HFF-Myc (cell line): ENCODE measurements at regions not wholly inside any gene's neighbourhood (a gene's known extent, or its start where the extent isn't known, plus 50 kb on each side); places are given as distances from the start of the nearest gene placed in this dataset.

Experiments
- DNase-seq: peaks from one replicate; pipeline ENCODE4 v3.0.0-alpha.2; 2011; ENCODE audit warnings: low read depth; ENCODE audit errors: extremely low read depth
- H3K4me3 ChIP-seq: replicated peaks from 2 replicates; pipeline ENCODE4 v1.5.1; 2011; ENCODE audit warnings: low read depth, mild to moderate bottlenecking, control low read depth, low read length
- TF ChIP-seq, protein P1 (sequence below): IDR thresholded peaks from 2 replicates; pipeline ENCODE4 v1.5.1; 2012; ENCODE audit warnings: mild to moderate bottlenecking, low read depth, low read length, control low read depth; ENCODE audit errors: missing control alignments

DNA sequence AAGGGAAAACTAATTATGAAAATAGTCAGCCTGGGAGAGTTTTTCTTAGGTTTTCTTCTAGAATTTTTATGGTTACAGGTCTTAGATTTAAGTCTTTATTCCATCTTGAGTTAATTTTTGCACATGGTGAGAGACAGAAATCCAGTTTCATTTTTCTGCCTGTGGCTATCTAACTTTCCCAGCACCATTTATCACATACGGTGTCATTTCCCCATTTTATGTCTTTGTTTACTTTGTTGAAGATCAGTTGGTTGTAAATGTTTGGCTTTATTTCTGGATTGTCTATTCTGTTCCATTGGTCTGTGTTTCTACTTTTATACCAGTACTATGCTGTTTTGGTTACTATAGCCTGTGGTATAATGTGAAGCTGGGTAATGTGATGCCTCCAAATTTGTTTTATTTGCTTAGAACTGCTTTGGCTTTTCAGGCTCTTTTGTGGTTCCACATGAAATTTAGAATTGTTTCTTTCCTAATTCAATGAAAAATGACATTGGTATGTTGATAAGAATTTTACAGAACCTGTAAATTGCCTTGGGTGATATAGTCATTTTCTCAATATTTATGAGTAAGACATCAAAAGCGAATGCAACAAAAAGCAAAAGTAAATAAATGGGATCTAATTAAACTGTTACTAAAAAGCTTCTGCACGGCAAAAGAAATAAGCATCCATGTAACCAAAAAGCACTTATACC is 146.1 kb upstream of the NOL4 start:
- no peak overlapping the region for H3K4me3 ChIP-seq
- DNase-seq = no peak
- TF ChIP-seq, protein P1, sequence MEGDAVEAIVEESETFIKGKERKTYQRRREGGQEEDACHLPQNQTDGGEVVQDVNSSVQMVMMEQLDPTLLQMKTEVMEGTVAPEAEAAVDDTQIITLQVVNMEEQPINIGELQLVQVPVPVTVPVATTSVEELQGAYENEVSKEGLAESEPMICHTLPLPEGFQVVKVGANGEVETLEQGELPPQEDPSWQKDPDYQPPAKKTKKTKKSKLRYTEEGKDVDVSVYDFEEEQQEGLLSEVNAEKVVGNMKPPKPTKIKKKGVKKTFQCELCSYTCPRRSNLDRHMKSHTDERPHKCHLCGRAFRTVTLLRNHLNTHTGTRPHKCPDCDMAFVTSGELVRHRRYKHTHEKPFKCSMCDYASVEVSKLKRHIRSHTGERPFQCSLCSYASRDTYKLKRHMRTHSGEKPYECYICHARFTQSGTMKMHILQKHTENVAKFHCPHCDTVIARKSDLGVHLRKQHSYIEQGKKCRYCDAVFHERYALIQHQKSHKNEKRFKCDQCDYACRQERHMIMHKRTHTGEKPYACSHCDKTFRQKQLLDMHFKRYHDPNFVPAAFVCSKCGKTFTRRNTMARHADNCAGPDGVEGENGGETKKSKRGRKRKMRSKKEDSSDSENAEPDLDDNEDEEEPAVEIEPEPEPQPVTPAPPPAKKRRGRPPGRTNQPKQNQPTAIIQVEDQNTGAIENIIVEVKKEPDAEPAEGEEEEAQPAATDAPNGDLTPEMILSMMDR = no peak

DNA sequence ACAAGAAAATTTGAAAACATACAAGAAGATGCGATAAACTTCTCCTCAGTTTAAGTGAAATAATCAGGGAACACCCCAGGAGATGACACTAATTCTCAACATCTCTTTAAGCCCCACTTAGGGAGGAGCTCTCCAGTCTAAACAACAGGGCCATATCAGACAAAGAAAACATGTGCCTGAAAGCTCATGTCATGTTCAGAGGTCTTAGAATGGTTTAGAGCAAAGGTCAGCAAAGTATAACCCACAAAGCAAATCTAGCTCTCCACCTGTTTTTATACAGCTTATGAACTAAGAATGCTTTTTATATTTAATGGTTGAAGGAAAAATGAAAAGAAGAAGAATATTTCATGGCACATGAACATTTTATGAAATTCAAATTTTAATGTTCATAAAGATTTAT is 155.6 kb upstream of the NOL4 start:
- no peak for DNase-seq
- no peak overlapping the region for H3K4me3 ChIP-seq
- TF ChIP-seq, protein P1 = no peak

DNA sequence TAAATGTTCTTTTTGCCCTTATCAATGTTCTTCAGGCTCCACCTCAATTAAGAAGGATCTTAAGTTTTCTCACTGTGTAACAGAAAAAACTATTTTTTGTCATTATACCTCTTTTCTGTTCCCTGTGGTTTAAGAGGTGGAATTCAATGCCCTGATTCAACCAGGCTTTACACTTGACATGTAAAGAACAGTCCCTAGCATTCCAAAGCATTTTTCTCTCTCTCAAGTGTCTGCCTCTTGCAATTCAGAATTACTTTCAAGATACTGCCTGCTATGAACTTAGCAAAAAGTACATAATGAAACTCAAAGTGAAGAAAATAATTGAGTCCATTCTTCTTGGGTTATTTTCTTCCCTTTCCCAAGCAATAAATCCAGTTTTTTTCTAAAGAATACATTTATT is 160.6 kb upstream of the NOL4 start:
- H3K4me3 ChIP-seq = no peak overlapping the region
- no peak for DNase-seq
- TF ChIP-seq, protein P1 = no peak

DNA sequence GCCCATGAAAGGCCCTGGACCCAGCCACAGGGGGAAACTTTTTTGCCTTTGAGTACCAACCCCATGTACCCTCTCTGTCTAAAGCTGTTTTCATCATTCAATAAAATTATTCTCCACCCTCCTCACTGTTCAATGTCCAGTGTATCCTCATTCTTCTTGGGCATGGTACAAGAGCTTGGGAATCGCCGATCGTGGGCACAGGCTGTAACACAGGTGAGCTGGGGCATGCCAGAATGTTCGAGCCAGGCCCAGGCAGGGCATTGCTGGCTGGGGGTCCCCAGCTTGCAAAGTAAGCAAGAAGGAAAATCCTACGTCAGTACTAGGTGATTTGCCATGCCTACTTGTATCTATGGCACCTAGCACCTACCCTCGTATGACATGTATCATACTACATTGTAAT is 162.1 kb upstream of the NOL4 start:
- TF ChIP-seq, protein P1 = no peak
- no peak overlapping the region for H3K4me3 ChIP-seq
- DNase-seq = no peak

DNA sequence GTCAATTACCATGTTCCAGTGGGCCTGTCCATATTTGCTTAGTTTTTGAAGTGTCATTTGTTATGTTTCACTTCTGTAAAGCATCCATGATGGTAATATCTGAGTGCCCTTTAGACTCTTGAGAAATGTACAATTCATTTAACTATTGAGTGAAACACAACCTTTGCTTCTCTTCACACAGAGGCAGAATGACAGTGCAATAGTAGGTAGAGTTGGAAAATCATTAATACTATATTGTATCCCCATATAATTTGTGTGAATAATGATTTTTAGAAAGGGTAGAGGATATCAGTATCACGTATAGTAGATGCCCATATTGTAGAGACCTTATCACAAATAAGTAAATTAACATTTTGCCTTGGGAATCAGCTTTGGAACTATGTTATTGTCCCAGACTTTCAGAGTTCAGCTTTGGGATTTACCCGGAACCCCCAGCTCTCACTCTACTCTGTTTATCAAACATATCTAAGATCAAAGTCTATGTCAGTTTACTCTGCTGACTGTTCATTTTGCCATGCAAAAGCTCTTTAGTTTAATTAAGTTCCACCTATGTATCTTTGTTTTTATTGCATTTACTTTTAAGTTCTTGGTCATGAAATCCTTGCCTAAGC is 172.7 kb upstream of the NOL4 start:
- TF ChIP-seq, protein P1 = no peak

DNA sequence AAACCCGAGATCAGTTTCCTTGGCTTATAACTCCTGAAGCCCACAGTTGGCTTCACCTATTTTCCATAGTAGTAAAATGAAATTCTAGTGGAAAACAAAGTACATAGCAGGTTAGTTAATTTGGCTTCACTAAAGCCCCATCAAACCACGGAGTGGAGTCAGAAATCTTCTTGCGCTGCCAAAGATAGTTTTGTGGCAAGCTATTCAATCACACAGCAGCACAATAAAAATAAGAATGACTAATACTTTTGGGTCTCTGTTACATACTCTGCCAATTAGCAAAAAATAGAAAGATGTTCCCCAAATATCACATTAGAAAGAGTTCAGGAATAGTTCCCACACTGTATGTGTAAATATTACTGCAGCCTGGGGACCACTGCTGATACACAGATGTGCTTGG is 175.2 kb upstream of the NOL4 start:
- no peak overlapping the region for H3K4me3 ChIP-seq
- TF ChIP-seq, protein P1 = no peak
- DNase-seq = no peak

More for the DNA sequence above, 172.7 kb upstream of the NOL4 start:
- no peak for DNase-seq
- no peak overlapping the region for H3K4me3 ChIP-seq

DNA sequence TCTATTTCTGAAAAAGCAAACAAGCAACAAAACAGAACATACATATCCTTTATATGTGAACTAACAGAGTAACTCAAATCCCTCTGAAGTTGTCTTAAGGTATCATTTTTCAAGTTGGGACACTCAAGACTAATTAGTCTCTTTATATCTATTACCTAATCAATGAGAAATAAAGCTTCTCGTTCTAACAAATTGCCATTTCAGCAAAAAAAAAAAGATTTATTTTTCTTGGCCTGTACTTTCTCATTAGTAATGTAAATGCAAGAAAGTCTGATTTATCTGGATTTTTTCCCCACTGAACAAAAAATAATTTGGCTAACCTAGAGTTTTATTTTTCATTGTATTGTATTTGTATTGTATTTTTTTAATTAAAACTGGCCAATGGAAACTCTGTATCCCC is 176.1 kb upstream of the NOL4 start:
- no peak overlapping the region for H3K4me3 ChIP-seq
- DNase-seq = no peak
- TF ChIP-seq, protein P1 = no peak
